HepG2 (cell line): ENCODE measurements at regions not wholly inside any gene's neighbourhood (a gene's known extent, or its start where the extent isn't known, plus 50 kb on each side); places are given as distances from the start of the nearest gene placed in this dataset.
"Not testable (repeated sequence)": the region's sequence is repeated elsewhere in the genome, so short reads cannot be mapped to it uniquely, and the experiment has no call there.

Source experiments
- ARID2 ChIP-seq: sonication (generic); formaldehyde crosslinking; IDR thresholded peaks from 2 replicates; pipeline ENCODE4 v1.8.1; 2022; ENCODE audit warnings: mild to moderate bottlenecking, missing genetic modification reagents, borderline replicate concordance
- BRD4 ChIP-seq: sonication (generic); formaldehyde crosslinking; IDR thresholded peaks from 2 replicates; pipeline ENCODE4 v1.4.0; 2020; ENCODE audit warnings: missing genetic modification reagents
- HHEX ChIP-seq: IDR thresholded peaks from 2 replicates; pipeline ENCODE4 v1.6.1; 2016; ENCODE audit warnings: control low read depth
- IRF2 ChIP-seq: IDR thresholded peaks from 2 replicates; pipeline ENCODE4 v1.6.1; 2018; ENCODE audit warnings: missing genetic modification reagents, missing compliant biosample characterization
- JUN ChIP-seq: sonication (generic); formaldehyde crosslinking; IDR thresholded peaks from 2 replicates; pipeline ENCODE4 v1.4.0; 2020; ENCODE audit warnings: mild to moderate bottlenecking, missing genetic modification reagents
- MAFK ChIP-seq, 2 experiments: IDR thresholded peaks in 1 of 2; conservative IDR thresholded peaks in 1 of 2; 2 replicates each; pipeline ENCODE4 v1.6.1; 2011; ENCODE audit warnings: improper control_type of control experiment in 2 of 2, low read length in 2 of 2
- ZNF460 ChIP-seq: sonication (generic); formaldehyde crosslinking; IDR thresholded peaks from 2 replicates; pipeline ENCODE4 v1.5.1; 2020; ENCODE audit warnings: missing genetic modification reagents, mild to moderate bottlenecking, borderline replicate concordance
- ZNF841 ChIP-seq: sonication (generic); formaldehyde crosslinking; IDR thresholded peaks from 2 replicates; pipeline ENCODE4 v1.8.1; 2023; ENCODE audit warnings: missing genetic modification reagents, borderline replicate concordance
- TF ChIP-seq, protein P1 (sequence below): sonication (generic); formaldehyde crosslinking; IDR thresholded peaks from 2 replicates; pipeline ENCODE4 v1.5.0; 2020; ENCODE audit warnings: mild to moderate bottlenecking, missing genetic modification reagents, moderate library complexity
- TF ChIP-seq, protein P2 (sequence below): sonication (generic); formaldehyde crosslinking; conservative IDR thresholded peaks from 2 replicates; pipeline ENCODE4 v1.4.0; 2020; ENCODE audit warnings: missing genetic modification reagents

DNA sequence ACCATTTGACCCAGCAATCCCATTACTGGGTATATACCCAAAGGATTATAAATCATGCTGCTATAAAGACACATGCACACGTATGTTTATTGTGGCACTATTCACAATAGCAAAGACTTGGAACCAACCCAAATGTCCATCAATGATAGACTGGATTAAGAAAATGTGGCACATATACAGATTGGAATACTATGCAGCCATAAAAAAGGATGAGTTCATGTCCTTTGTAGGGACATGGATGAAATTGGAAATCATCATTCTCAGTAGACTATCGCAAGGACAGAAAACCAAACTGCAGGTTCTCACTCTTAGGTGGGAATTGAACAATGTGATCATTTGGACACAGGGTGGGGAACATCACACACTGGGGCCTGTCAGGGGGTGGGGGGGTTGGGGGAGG is 157.5 kb upstream of the RMP24 start:
- TF ChIP-seq ZNF841 (CRISPR knock-in tag); ARID2 (CRISPR knock-in tag); IRF2 (CRISPR knock-in tag); ZNF460; JUN (CRISPR knock-in tag); HHEX (CRISPR knock-in tag); BRD4; MAFK (conservative IDR thresholded peaks at IDR 0.05 in 1 of 2, IDR thresholded peaks at IDR 0.05 in 1 of 2; ENCODE audit: low read length in 2 of 2): not testable (repeated sequence)
- TF ChIP-seq, protein P1, sequence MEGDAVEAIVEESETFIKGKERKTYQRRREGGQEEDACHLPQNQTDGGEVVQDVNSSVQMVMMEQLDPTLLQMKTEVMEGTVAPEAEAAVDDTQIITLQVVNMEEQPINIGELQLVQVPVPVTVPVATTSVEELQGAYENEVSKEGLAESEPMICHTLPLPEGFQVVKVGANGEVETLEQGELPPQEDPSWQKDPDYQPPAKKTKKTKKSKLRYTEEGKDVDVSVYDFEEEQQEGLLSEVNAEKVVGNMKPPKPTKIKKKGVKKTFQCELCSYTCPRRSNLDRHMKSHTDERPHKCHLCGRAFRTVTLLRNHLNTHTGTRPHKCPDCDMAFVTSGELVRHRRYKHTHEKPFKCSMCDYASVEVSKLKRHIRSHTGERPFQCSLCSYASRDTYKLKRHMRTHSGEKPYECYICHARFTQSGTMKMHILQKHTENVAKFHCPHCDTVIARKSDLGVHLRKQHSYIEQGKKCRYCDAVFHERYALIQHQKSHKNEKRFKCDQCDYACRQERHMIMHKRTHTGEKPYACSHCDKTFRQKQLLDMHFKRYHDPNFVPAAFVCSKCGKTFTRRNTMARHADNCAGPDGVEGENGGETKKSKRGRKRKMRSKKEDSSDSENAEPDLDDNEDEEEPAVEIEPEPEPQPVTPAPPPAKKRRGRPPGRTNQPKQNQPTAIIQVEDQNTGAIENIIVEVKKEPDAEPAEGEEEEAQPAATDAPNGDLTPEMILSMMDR (CRISPR knock-in tag), result not testable (repeated sequence)
- TF ChIP-seq, protein P2, sequence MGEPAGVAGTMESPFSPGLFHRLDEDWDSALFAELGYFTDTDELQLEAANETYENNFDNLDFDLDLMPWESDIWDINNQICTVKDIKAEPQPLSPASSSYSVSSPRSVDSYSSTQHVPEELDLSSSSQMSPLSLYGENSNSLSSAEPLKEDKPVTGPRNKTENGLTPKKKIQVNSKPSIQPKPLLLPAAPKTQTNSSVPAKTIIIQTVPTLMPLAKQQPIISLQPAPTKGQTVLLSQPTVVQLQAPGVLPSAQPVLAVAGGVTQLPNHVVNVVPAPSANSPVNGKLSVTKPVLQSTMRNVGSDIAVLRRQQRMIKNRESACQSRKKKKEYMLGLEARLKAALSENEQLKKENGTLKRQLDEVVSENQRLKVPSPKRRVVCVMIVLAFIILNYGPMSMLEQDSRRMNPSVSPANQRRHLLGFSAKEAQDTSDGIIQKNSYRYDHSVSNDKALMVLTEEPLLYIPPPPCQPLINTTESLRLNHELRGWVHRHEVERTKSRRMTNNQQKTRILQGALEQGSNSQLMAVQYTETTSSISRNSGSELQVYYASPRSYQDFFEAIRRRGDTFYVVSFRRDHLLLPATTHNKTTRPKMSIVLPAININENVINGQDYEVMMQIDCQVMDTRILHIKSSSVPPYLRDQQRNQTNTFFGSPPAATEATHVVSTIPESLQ (CRISPR knock-in tag), result not testable (repeated sequence)
